Lower lobe of right lung (tissue), 2 donors: ENCODE measurements at regions not wholly inside any gene's neighbourhood (a gene's known extent, or its start where the extent isn't known, plus 50 kb on each side); places are given as distances from the start of the nearest gene placed in this dataset.
"Not testable (repeated sequence)": the region's sequence is repeated elsewhere in the genome, so short reads cannot be mapped to it uniquely, and the experiment has no call there.

Experiments
- ATAC-seq, 2 donors: fragments of 200-7000 bp; cut with Tn5 transposase; one replicate each; pipeline ENCODE4 v1.9.1; 2020 to 2022; ENCODE audit warnings: mild to moderate bottlenecking in 2 of 2, moderate library complexity in 2 of 2
- DNase-seq: peaks from one replicate; pipeline ENCODE4 v3.0.0-alpha.2; 2020
- H3K27ac ChIP-seq: fragments of 200-600 bp; one replicate; pipeline ENCODE4 v1.8.0; 2022
- H3K27me3 ChIP-seq: fragments of 200-600 bp; one replicate; pipeline ENCODE4 v1.8.0; 2022; ENCODE audit warnings: low read depth
- H3K36me3 ChIP-seq: fragments of 200-600 bp; one replicate; pipeline ENCODE4 v1.8.0; 2022; ENCODE audit warnings: mild to moderate bottlenecking
- H3K4me1 ChIP-seq: fragments of 200-600 bp; one replicate; pipeline ENCODE4 v1.8.0; 2022
- H3K4me3 ChIP-seq: fragments of 200-600 bp; one replicate; pipeline ENCODE4 v1.8.0; 2022; ENCODE audit warnings: mild to moderate bottlenecking
- H3K9me3 ChIP-seq: fragments of 200-600 bp; one replicate; pipeline ENCODE4 v1.8.0; 2022
- intact Hi-C: fragments of 100-400 bp; cut with DNase I; formaldehyde crosslinking; loops from one replicate; pipeline ENCODE4 v1.11.0; 2022
- TF ChIP-seq, protein P1 (sequence below): fragments of 200-600 bp; IDR thresholded peaks from one replicate; pipeline ENCODE4 v1.8.0; 2022; ENCODE audit warnings: antibody characterized with exemption, mild to moderate bottlenecking
- donor health status: DM: no; HTN: yes; CAD: no; lungs with severe emphysema.

DNA sequence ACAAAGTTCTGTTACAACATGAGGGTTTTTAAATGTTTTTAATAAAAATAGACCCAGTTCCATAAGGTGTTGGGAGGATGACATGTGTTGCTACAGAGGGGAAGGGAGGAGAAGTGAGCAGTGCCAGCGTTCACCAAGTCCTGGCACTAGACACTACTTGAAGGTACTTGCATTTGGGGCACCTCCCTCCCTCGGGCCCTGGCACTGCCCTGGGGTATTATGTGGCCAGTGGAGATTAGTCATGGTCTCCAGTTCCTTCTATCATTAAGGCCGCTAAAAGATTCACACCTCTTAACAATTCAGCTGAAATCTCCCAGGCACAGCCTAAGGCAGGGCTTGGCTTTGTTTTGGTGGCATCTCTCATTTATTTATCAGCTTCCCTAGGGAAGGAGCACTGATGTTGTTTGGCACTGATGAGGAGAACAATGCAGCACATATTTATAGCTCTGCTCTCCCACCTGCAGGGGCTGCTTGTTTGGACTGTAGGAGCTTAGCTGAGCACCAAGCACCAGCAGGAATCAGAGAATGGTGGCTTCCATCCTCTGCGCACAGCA, 155.5 kb upstream of the NTF3 start:
- intact Hi-C loops: no loop called here
- no peaks in the 10 kb centered on the region for H3K27me3 ChIP-seq
- DNase-seq (no peak), ATAC-seq (no peak)
- no peak overlapping the region for H3K27ac ChIP-seq
- TF ChIP-seq, protein P1, sequence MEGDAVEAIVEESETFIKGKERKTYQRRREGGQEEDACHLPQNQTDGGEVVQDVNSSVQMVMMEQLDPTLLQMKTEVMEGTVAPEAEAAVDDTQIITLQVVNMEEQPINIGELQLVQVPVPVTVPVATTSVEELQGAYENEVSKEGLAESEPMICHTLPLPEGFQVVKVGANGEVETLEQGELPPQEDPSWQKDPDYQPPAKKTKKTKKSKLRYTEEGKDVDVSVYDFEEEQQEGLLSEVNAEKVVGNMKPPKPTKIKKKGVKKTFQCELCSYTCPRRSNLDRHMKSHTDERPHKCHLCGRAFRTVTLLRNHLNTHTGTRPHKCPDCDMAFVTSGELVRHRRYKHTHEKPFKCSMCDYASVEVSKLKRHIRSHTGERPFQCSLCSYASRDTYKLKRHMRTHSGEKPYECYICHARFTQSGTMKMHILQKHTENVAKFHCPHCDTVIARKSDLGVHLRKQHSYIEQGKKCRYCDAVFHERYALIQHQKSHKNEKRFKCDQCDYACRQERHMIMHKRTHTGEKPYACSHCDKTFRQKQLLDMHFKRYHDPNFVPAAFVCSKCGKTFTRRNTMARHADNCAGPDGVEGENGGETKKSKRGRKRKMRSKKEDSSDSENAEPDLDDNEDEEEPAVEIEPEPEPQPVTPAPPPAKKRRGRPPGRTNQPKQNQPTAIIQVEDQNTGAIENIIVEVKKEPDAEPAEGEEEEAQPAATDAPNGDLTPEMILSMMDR: no peak
- H3K9me3 ChIP-seq: no peaks in the 10 kb centered on the region
- no peaks in the 10 kb centered on the region for H3K4me1 ChIP-seq
- no peak overlapping the region for H3K4me3 ChIP-seq
- H3K36me3 ChIP-seq: no peaks in the 10 kb centered on the region

DNA sequence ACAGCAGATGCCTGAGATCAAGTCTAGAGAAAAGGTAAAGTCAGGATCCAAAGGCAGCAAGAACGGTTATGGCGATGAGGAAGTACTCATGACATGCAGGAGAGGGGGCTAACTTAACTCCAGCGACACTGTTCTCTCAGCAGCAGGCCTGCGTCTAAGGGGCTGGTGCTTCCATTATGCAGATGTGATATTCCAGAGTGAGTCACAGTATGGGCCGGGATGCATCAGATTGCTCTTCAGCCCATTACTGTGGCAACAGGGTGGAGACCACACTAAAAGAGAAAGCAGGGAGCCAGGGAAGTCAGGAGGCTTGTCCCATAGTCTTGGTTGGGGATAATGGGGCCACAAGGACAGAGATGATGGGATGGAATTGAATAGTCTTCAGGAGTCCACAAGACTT, 151.8 kb upstream of the NTF3 start:
- DNase-seq (no peak), ATAC-seq (no peak)
- intact Hi-C loops: no loop called here
- no peak overlapping the region for H3K27ac ChIP-seq
- H3K36me3 ChIP-seq: no peaks in the 10 kb centered on the region
- TF ChIP-seq, protein P1: no peak
- no peak overlapping the region for H3K4me3 ChIP-seq
- no peaks in the 10 kb centered on the region for H3K9me3 ChIP-seq
- H3K27me3 ChIP-seq: no peaks in the 10 kb centered on the region
- no peaks in the 10 kb centered on the region for H3K4me1 ChIP-seq

DNA sequence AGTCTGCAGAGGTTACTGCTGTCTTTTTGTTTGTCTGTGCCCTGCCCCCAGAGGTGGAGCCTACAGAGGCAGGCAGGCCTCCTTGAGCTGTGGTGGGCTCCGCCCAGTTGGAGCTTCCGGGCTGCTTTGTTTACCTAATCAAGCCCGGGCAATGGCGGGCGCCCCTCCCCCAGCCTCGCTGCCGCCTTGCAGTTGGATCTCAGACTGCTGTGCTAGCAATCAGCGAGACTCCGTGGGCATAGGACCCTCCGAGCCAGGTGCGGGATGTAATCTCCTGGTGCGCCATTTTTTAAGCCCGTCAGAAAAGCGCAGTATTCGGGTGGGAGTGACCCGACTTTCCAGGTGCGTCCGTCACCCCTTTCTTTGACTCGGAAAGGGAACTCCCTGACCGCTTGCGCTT, 141.5 kb upstream of the NTF3 start:
- intact Hi-C loops, H3K27me3 ChIP-seq, H3K4me1 ChIP-seq, H3K9me3 ChIP-seq, H3K36me3 ChIP-seq, ATAC-seq, DNase-seq, H3K27ac ChIP-seq, H3K4me3 ChIP-seq: not testable (repeated sequence)

DNA sequence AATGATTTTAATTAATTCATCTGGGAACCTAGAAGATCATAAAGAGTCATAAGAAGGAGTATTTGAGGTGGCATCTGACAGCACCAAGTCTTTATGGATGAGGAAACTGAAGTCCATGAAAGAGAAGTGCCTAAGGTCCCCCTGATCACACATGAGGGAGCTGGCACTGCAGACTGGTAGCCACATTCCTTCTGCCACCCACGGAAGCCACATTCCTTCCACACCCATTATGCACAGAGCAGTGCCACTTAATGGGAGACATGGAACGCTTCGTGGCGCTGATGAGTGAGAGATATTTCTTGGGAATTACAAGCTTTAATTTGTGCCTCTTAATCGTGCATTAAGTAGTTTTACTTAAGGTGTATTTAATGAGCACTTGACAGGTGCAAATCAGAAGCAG, 139.3 kb upstream of the NTF3 start:
- no peaks in the 10 kb centered on the region for H3K27me3 ChIP-seq
- no peaks in the 10 kb centered on the region for H3K36me3 ChIP-seq
- intact Hi-C loops: no loop called here
- no peaks in the 10 kb centered on the region for H3K4me1 ChIP-seq
- no peak for DNase-seq
- H3K9me3 ChIP-seq: no peaks in the 10 kb centered on the region
- H3K27ac ChIP-seq: no peak overlapping the region
- ATAC-seq: no peak
- no peak overlapping the region for H3K4me3 ChIP-seq
- TF ChIP-seq, protein P1: no peak

DNA sequence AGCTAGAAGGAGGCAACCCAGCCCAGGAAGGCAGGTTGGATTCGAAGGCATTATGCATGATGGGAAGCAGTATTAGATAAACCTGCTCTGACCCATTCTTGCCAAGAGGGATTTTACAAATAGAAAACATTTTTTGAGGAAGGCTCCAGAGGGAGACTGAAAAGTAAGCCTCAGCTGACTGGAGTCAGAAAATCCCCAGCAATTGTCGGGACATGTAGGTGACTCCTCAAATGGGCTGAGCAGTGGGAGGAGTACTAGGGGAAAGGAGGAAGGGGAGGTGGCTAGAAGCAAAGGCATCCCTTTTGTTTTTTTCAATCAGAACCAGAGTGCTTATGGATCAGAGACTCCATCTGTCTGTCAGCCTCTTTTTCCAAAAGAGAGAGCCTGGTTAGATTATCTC, 138.1 kb upstream of the NTF3 start:
- Histone ChIP-seq H3K27ac (no peak overlapping the region), H3K4me1 (no peaks in the 10 kb centered on the region), H3K4me3 (no peak overlapping the region), H3K27me3 (no peaks in the 10 kb centered on the region), H3K36me3 (no peaks in the 10 kb centered on the region), H3K9me3 (no peaks in the 10 kb centered on the region)
- DNase-seq: no peak
- intact Hi-C loops: no loop called here
- TF ChIP-seq, protein P1: no peak
- no peak for ATAC-seq

DNA sequence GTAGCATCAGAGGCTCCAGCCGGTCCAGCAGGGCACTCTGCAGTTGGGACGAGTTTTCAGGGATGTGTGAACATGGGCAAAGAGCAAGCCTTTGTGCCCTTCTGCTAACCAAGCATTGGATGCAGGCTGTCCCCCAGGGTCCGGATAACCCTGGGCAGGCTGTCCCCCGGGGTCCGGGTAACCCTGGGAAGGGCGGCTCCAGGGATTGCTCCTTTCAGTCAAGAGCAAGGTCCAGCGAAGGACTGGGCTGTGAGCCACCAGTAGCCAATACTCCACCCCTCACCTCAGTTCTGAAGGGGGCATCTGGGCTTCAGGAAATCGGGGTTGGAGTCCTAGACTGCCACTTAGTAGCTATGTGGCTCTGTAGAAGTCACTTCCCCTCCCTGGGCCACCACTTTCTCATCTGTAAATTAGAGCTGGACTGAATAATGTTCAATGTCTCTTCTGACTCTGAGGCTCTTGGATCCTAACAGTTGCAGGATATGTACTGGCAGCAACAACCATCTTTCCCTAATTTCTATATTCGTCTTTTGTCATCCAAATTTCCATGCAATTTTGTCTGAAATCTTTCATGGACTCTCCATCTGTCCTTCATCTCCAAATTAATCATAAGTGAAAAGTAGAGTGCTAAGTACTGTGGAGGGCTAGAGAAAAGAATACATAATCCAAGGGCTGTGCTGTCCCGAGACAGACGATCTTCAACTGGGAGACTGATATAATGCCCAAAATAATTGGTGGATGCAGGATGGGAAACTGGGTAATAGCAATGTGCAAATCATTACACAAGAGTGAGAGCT, 137.4 kb upstream of the NTF3 start:
- no peak for DNase-seq
- ATAC-seq: no peak
- H3K4me1 ChIP-seq: no peaks in the 10 kb centered on the region
- TF ChIP-seq, protein P1: no peak
- no peaks in the 10 kb centered on the region for H3K36me3 ChIP-seq
- H3K9me3 ChIP-seq: no peaks in the 10 kb centered on the region
- H3K27ac ChIP-seq: no peak overlapping the region
- intact Hi-C loops: no loop called here
- H3K27me3 ChIP-seq: no peaks in the 10 kb centered on the region
- no peak overlapping the region for H3K4me3 ChIP-seq
